ENCODE measurements at regions not wholly inside any gene's neighbourhood (a gene's known extent, or its start where the extent isn't known, plus 50 kb on each side); places are given as distances from the start of the nearest gene placed in this dataset.
"Not testable (repeated sequence)": the region's sequence is repeated elsewhere in the genome, so short reads cannot be mapped to it uniquely, and the experiment has no call there.

- no peak for DNase-seq
Observed at GRCh38 chr2:167340322-167340721, 452.0 kb downstream of the XIRP2 start.

- no peak for DNase-seq
Observed at GRCh38 chr2:167336213-167336612, 447.9 kb downstream of the XIRP2 start.

GRCh38 chr2:167335541-167335992, 447.3 kb downstream of the XIRP2 start:
- DNase-seq, result no peak

GRCh38 chr2:167334146-167334742, 446.0 kb downstream of the XIRP2 start:
- no peak for DNase-seq

- DNase-seq, result no peak
Observed at GRCh38 chr2:167333245-167333644, 445.0 kb downstream of the XIRP2 start.

GRCh38 chr2:167332358-167332757, 444.1 kb downstream of the XIRP2 start:
- DNase-seq, result no peak

GRCh38 chr2:167331636-167332232, 443.5 kb downstream of the XIRP2 start:
- no peak for DNase-seq

- not testable (repeated sequence) for DNase-seq
Observed at GRCh38 chr2:167328808-167329207, 440.5 kb downstream of the XIRP2 start.

- DNase-seq, result no peak
Observed at GRCh38 chr2:167322795-167323194, 434.5 kb downstream of the XIRP2 start.

- DNase-seq, result no peak
Observed at GRCh38 chr2:167318581-167318980, 430.3 kb downstream of the XIRP2 start.

- DNase-seq, result no peak
Observed at GRCh38 chr2:167310442-167310841, 422.2 kb downstream of the XIRP2 start.

Measured in suppressor macrophage (primary cell).